HCT116 (cell line): ENCODE measurements at regions not wholly inside any gene's neighbourhood (a gene's known extent, or its start where the extent isn't known, plus 50 kb on each side); places are given as distances from the start of the nearest gene placed in this dataset.
"Not testable (repeated sequence)": the region's sequence is repeated elsewhere in the genome, so short reads cannot be mapped to it uniquely, and the experiment has no call there.

Experiments used
- ATAC-seq: fragments of 200-7000 bp; cut with Tn5 transposase; 2 replicates; pipeline ENCODE4 v1.9.1; 2020; ENCODE audit warnings: mild to moderate bottlenecking, moderate library complexity
- BruUV-seq: library from RNA; stranded (reverse); fragments of 400-500 nt; replicated peaks from 2 replicates; lab custom pipeline; 2021; lab: Mats Ljungman, UMichigan
- CTCF ChIA-PET: fragments of 300-600 bp; sonication (Branson Sonifier 250); formaldehyde crosslinking; loops from one replicate; lab custom pipeline; 2021; ENCODE audit warnings: antibody characterized with exemption; lab: Charles Lee
- POLR2A ChIA-PET: fragments of 300-600, 350-600 bp; sonication (Branson Sonifier 250); formaldehyde crosslinking; loops from one replicate; lab custom pipeline; 2021; ENCODE audit warnings: antibody characterized with exemption; lab: Charles Lee
- RAD21 ChIA-PET, 2 experiments: fragments of 300-600 bp; sonication (Branson Sonifier 250); formaldehyde crosslinking; loops; one replicate each; lab custom pipeline; 2023; ENCODE audit warnings: low total read pairs in 2 of 2; ENCODE audit not compliant: uncharacterized antibody in 2 of 2, unreplicated experiment in 2 of 2, low non-redundant PET in 1 of 2; lab: Charles Lee
- DNase-seq: peaks from one replicate; pipeline ENCODE4 v3.0.0-alpha.2; 2010; ENCODE audit warnings: low read depth, low spot score
- H2AFZ ChIP-seq: fragments of 200-600 bp; shearing (Covaris generic), sonication (generic); 2 replicates; pipeline ENCODE4 v1.6.1; 2017; ENCODE audit warnings: low read depth, mixed run types, mixed read lengths, antibody characterized with exemption, low read length; ENCODE audit not compliant: poor library complexity, severe bottlenecking
- H3K27ac ChIP-seq: 2 replicates; pipeline ENCODE4 v1.5.1; 2012; ENCODE audit warnings: low read depth, low read length
- H3K27me3 ChIP-seq: fragments of 200-600 bp; sonication (generic); 2 replicates; pipeline ENCODE4 v1.6.1; 2016; ENCODE audit warnings: mixed run types, low read length, mixed read lengths; ENCODE audit not compliant: insufficient read depth
- H3K36me3 ChIP-seq, 2 experiments: fragments of 200-500 bp in 1 of 2; fragments of 200-600 bp in 1 of 2; sonication (Bioruptor generic) in 1 of 2; sonication (generic) in 1 of 2; 2 replicates each; pipeline versions ENCODE4 v1.5.1 to v1.6.1; 2014 to 2016; ENCODE audit warnings: low read length in 2 of 2, inconsistent platforms in 1 of 2, mixed read lengths in 1 of 2, mixed run types in 1 of 2; ENCODE audit not compliant: insufficient read depth in 2 of 2, control insufficient read depth in 1 of 2
- H3K4me1 ChIP-seq, 2 experiments: fragments of 200-600 bp in 1 of 2; sonication (generic) in 1 of 2; 2 replicates each; pipeline versions ENCODE4 v1.5.1 to v1.6.1; 2012 to 2017; ENCODE audit warnings: low read length in 2 of 2, inconsistent platforms in 1 of 2, mild to moderate bottlenecking in 1 of 2, mixed read lengths in 1 of 2, mixed run types in 1 of 2, moderate library complexity in 1 of 2; ENCODE audit not compliant: insufficient read depth in 2 of 2, control insufficient read depth in 1 of 2
- H3K4me2 ChIP-seq: fragments of 200-600 bp; sonication (generic); 2 replicates; pipeline ENCODE4 v1.6.1; 2017; ENCODE audit warnings: mixed run types, low read length, mixed read lengths
- H3K4me3 ChIP-seq, 2 experiments: fragments of 200-600 bp in 1 of 2; sonication (generic) in 1 of 2; replicated peaks in 1 of 2; 2 replicates each; pipeline ENCODE4 v1.5.1; 2011 to 2016; ENCODE audit warnings: low read length in 2 of 2, control low read depth in 1 of 2, low read depth in 1 of 2, mild to moderate bottlenecking in 1 of 2, mixed read lengths in 1 of 2, mixed run types in 1 of 2
- H3K79me2 ChIP-seq: fragments of 200-600 bp; sonication (generic); 2 replicates; pipeline ENCODE4 v1.6.1; 2017; ENCODE audit warnings: mild to moderate bottlenecking, mixed run types, low read length, moderate library complexity, mixed read lengths; ENCODE audit not compliant: insufficient read depth
- H3K9ac ChIP-seq: fragments of 200-600 bp; sonication (generic); 2 replicates; pipeline ENCODE4 v1.6.1; 2016; ENCODE audit warnings: low read length, mixed read lengths
- H3K9me2 ChIP-seq: fragments of 200-600 bp; sonication (generic), shearing (Covaris generic); 2 replicates; pipeline ENCODE4 v1.6.1; 2017; ENCODE audit warnings: mixed run types, mild to moderate bottlenecking, moderate library complexity; ENCODE audit not compliant: insufficient read depth
- H3K9me3 ChIP-seq, 2 experiments: fragments of 200-500 bp in 1 of 2; fragments of 200-600 bp in 1 of 2; sonication (Bioruptor generic) in 1 of 2; sonication (generic) in 1 of 2; 2 replicates each; pipeline ENCODE4 v1.6.1; 2014 to 2017; ENCODE audit warnings: low read length in 2 of 2, mixed read lengths in 2 of 2, inconsistent platforms in 1 of 2, low read depth in 1 of 2, mild to moderate bottlenecking in 1 of 2, mixed run types in 1 of 2, moderate library complexity in 1 of 2; ENCODE audit not compliant: control insufficient read depth in 1 of 2, insufficient read depth in 1 of 2
- H4K20me1 ChIP-seq: fragments of 200-600 bp; sonication (generic), shearing (Covaris generic); 2 replicates; pipeline ENCODE4 v1.6.1; 2017; ENCODE audit warnings: mixed run types, mild to moderate bottlenecking, moderate library complexity; ENCODE audit not compliant: insufficient read depth
- ATF3 ChIP-seq: IDR thresholded peaks from 2 replicates; pipeline ENCODE4 v1.6.1; 2012
- EGR1 ChIP-seq: IDR thresholded peaks from 2 replicates; pipeline ENCODE4 v1.6.1; 2012; ENCODE audit warnings: low read depth
- SP1 ChIP-seq: IDR thresholded peaks from 2 replicates; pipeline ENCODE4 v1.6.1; 2012; ENCODE audit warnings: low read depth
- TCF7L2 ChIP-seq: IDR thresholded peaks from 2 replicates; pipeline ENCODE4 v1.7.0; 2011; ENCODE audit warnings: borderline replicate concordance, inconsistent platforms; ENCODE audit not compliant: insufficient read depth, insufficient read length; ENCODE audit errors: extremely low read depth
- intact Hi-C: fragments of 100-400 bp; cut with micrococcal nuclease; formaldehyde crosslinking; loops from 2 replicates; pipeline ENCODE4 v1.10.0; 2022

DNA sequence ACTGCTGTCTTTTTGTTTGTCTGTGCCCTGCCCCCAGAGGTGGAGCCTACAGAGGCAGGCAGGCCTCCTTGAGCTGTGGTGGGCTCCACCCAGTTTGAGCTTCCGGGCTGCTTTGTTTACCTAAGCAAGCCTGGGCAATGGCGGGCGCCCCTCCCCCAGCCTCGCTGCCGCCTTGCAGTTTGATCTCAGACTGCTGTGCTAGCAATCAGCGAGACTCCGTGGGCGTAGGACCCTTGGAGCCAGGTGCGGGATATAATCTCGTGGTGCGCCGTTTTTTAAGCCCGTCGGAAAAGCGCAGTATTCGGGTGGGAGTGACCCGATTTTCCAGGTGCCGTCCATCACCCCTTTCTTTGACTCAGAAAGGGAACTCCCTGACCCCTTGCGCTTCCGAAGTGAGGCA, 296.2 kb downstream of the TSN start:
- H3K27me3 ChIP-seq, H2AFZ ChIP-seq, H3K9me3 ChIP-seq, H4K20me1 ChIP-seq, H3K9ac ChIP-seq, ATAC-seq, H3K4me3 ChIP-seq, H3K36me3 ChIP-seq, H3K4me2 ChIP-seq, POLR2A ChIA-PET, H3K9me2 ChIP-seq, DNase-seq, H3K27ac ChIP-seq, H3K4me1 ChIP-seq, H3K79me2 ChIP-seq, intact Hi-C loops, RAD21 ChIA-PET, BruUV-seq, CTCF ChIA-PET: not testable (repeated sequence)

DNA sequence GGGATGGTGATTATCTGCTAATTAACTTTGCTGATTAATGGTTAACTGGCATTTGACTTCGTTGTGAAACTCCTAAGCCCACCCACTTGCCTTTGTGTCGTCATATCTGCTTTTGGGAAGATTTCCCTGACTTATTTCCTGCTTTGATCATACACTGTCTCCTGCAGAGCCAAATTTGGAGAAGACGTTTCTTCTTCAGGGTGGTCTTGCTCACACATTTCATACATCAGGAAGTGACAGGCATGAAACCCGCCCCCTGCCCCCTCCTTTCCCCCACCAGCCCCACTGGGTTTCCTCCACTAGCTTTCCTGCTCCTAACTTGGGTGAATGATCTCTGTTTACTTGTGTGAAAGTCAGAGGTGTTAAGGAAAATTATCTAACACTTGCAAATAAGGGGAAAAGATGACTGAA, 300.1 kb downstream of the TSN start:
- ChIA-PET POLR2A (no interaction called here), CTCF (no interaction called here), RAD21 (no interaction called here)
- no peaks in the 10 kb centered on the region for H3K79me2 ChIP-seq
- no TSS peak for BruUV-seq
- no peak overlapping the region for H2AFZ ChIP-seq
- no peak overlapping the region for H3K9ac ChIP-seq
- H3K9me3 ChIP-seq = no peaks in the 10 kb centered on the region
- no peak overlapping the region for H3K27ac ChIP-seq
- no peaks in the 10 kb centered on the region for H4K20me1 ChIP-seq
- no peak overlapping the region for H3K4me2 ChIP-seq
- peaks cover 4% of the 10 kb centered on the region; the same call in 1 of the 2 replicates for H3K27me3 ChIP-seq
- TF ChIP-seq EGR1 (no peak), ATF3 (no peak), TCF7L2 (no peak), SP1 (no peak)
- no peak for DNase-seq
- H3K4me3 ChIP-seq = no peak overlapping the region
- H3K36me3 ChIP-seq = no peaks in the 10 kb centered on the region
- H3K9me2 ChIP-seq = no peaks in the 10 kb centered on the region
- no peaks in the 10 kb centered on the region for H3K4me1 ChIP-seq
- no peak for ATAC-seq
- intact Hi-C loops = no loop called here
